Stimulated activated CD8-positive, alpha-beta memory T cell treated with anti-CD3 and anti-CD28 coated beads, Interleukin-12 subunit alpha, Interleukin-12 subunit beta, amount 100 ng/mL, for 24 hours (primary cell): ENCODE measurements at regions not wholly inside any gene's neighbourhood (a gene's known extent, or its start where the extent isn't known, plus 50 kb on each side); places are given as distances from the start of the nearest gene placed in this dataset.

Experiments
- DNase-seq: peaks from one replicate; pipeline ENCODE4 v3.0.0-alpha.2; 2020; ENCODE audit errors: extremely low read depth

DNA sequence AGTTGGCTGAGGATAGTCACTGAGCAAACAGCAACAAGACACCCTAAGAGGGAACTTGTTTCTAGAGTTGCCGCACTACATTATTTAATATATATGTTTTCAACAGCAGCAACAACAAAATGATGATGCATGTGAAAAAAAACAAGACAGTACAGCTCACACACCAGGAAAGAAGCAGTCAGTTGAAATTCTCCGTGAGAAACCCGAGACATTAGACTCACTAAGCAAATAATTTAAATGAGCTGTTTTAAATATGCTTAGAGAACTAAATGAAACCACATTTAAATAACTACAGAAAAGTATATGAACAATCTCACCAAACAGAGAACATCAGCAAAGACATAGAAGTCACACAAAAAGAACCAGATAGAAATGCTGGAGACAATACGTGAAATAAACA is 426.3 kb upstream of the PFKP start:
- DNase-seq, result no peak

DNA sequence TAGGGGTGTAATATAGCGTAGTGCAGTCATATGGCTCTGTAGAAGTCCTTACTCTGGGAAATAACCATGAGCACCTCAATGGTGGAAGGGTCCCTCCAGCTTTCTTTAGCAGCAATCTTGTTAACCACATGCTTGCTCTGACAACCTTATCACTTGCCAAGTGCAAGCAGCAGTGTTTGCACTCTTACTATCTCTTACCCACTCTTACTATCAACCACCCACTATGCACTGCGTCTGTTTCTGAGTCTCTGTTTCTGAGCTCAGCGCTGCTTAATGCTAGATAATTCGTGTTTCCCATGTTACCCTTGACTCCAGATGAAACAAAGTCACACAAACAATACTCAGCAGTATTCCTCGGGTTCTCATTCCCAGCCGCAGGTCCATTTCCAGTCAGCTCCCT is 433.7 kb upstream of the PFKP start:
- DNase-seq, result no peak

DNA sequence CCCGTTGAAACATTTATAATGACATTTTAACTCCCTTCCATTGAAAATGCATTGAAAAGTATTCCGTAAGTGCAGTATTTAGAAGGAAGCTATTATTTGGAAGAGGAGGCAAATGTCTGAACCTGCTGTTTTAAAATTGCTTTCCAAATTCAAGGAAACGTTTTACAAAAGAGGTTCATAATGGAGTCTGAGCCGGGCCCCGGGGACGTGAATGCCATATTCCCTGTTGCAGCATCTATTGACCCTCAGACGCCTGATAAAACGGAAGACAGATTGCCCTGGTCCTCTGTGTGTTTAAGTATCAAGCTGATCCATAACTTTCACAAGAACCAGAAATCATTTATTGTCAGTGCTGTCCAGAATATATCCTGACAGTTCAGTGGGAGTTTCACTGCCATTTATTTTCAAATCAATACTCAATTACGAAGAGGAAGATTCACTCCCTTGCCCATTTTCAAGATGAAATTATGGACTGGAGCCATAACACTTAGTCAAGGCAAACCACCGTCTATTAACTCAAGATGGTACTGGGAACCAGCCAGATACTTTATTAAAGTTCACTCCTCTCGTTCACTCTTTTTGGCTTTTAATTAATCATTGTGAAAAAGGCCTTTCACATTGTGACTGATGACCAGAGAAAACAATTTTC is 435.7 kb upstream of the PFKP start:
- no peak for DNase-seq

DNA sequence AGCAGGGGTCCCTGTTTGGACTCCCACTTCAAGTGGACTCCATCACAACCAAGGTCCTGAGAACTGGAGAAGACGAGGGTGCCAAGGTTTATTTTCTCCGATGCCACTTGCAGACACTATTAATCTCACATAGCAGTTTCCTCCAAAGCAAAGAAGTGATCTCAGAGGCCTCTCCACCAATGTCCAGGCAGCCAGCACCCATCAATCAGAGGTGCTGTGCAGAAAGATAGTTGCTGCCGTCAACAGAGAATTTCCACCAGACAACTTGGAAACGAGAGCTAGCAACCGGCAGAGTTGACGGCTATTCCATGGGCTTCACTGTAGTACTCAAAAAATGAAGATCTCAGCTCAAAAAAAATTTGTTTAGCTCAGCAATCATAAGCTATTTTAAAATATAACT is 438.6 kb upstream of the PFKP start:
- no peak for DNase-seq

DNA sequence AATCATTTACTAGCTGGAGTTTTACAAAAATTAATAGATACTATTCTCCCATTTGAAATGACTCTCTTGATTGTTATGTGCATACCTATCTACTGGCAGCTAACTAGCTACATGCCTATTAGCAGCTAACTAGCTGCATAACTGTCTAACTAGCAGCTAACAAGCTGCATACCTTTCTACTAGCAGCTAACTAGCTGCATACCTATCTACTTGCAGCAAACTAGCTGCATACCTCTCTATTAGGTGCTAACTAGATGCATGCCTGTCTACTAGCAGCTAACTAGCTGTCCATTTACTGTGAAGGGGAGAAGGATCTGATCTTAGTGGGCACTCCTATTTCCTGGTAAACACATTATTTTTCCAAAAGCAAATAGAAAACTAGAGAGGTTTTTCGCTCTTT is 439.4 kb upstream of the PFKP start:
- no peak for DNase-seq

DNA sequence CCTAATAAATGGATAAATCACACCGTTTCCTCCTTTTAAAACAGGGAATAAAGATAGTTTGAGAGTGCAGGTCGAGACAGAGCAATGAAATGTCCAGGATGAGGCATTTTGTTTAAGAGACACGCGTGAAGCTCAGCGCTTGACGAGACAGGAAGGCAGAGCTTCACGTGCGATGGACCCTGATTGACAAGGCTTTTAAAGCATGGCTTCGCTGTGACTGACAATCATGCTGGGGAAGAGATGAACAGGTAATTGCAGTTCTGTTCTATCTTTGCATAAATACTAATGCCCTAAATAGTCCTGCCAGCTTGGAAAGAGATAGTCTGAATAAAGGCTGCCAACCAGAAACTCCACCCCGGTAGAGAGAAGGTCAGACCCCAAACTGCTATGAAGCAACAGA is 442.3 kb upstream of the PFKP start:
- DNase-seq, result no peak

DNA sequence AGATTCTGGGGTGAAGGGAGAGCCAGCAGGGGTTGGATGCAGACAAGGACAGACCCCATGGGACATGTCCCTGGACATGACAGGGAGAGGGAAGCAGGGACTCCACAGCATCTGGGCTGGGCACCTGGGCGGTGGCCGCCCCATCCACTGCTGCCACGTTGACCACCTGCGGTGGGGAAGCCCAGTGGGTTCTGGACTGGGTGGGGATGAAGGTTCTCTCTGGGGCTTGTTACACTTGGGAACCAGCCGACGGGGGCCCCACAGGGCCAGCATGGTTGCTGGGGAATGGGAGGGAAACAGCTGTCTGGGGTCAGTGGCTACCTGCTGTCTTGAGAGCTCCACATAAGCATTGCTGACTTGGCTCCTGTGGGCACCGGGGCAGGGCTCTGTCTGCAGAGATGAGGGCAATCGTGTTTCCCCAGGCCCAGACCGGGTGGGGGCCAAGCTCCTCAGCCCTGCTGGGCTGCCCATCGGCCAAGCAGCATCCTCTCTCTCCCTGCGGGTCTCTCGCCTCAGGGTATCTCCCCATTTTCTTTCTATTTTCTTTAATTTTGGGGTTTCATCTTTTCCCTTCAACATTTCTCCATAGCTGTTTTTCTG is 443.6 kb upstream of the PFKP start:
- DNase-seq, result no peak

DNA sequence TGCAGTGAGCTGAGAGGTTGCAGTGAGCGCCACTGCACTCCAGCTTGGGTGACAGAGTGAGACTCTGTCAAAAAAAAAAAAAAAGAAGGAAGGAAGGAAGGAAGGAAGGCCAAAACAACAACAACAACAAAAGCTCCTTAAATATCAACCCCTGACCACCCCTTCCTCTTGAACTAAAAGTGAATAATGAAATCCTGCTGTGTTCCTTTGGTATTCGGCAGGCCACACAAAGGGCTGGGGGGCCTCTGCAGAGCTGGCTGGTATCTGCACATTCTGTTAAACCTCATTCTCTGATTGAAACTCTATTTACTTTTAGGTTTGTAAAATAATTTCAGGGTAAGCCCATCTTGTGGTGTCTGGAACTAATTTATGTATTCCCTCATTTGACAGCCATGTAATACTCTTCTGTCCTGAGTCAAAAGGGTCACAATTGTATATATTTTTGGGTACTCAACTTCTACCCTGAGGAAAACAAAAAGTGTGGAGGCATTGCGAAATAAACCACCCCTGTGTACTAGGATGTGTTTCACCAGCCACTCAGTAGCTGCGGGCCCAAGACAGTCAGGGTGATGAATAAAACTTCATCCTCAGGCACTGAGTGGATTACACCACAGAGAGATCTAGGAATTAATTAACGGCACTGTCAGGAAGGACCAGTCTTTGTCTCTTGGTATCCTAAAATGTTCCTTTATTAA is 446.4 kb upstream of the PFKP start:
- DNase-seq, result no peak

DNA sequence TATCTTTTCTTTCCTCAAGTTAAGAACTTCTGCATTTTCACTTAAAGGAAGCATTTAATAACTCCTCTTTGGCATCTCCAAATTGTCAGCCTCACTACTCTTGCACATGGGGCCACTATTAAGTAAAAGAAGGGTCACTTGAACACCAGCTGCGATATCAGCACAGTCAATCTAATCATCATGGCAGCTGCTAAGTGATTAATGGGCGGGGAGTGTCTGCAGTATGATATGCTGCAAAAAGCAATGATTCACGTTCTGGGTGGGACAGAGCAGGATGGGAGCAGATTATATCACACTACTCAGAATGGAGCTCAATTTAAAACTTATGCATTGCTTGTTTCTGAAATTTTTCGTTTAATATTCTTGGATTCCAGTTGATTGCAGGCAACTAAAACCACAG is 447.4 kb upstream of the PFKP start:
- DNase-seq, result no peak

DNA sequence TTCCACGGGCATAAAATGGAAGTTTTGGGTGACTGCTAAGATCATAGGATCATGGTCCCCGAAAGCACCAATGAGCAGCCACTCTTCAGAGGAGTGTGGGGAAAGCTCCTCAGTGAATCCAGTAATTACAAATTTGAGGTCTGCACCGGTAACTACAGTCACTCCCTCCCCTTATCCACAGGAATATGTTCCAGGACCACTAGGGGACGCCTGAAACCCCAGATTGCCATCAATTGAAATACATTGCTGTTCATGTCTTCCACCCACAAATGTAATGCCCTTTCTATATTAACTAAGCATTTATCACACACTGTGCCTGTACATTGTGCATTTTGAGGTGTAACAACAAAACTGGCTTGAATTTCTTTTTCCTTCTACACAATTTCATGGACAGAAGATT is 447.9 kb upstream of the PFKP start:
- DNase-seq, result no peak

DNA sequence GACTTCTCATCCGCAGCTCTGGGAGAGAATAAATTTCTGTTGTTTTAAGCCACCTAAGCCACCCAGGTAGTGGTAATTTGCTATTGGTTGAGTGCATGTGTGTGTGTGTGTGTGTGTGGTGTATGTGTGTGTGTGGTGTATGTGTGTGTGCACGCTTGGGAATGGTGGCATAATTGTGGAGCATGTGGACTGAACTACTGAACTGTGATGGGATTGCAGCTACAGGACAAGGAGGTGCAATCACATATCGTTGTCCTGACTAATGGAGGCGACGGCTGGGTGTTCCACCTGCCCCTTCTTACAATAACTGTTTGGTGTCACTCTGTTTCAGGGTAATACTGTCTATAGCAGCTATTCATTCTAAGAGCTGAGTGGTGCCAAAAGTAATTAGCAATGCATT is 448.7 kb upstream of the PFKP start:
- no peak for DNase-seq

DNA sequence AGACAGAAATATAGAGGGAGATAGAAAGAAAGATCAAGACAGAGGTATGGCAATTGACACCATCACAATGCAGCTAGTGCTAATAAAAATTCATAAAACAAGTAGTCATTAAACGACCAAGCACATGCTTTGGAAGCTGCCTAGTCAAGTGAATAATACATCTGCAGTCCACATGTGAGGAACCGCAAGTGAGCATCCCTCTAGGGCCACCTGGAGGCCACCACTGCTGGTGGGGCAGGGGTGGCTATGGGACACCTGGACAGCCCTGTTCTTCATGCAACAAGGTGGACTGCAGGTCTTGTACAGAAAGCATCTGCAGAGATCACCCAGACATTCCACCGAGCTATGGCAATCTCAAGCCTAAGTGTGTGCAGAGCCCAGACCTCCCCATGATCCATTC is 451.1 kb upstream of the PFKP start:
- no peak for DNase-seq

DNA sequence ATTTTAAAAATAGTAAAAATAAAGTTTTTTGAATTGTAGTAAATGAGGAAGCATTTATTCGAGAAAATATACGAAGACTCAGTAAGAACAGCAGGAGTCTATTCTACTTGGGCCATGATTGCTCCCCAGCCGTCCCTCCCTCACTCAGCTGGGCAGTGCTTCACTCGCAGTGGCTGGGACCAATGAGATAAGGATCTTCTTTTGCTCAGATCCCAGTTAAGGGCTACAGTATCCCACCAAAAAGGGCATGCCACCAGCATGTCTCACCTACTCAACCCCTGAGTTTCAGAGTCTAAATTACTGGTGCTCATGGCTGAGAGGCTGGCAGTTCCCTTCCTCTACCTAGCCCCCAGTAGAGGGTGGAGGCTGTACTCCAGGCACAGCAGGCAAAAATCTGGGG is 455.7 kb upstream of the PFKP start:
- DNase-seq, result no peak

DNA sequence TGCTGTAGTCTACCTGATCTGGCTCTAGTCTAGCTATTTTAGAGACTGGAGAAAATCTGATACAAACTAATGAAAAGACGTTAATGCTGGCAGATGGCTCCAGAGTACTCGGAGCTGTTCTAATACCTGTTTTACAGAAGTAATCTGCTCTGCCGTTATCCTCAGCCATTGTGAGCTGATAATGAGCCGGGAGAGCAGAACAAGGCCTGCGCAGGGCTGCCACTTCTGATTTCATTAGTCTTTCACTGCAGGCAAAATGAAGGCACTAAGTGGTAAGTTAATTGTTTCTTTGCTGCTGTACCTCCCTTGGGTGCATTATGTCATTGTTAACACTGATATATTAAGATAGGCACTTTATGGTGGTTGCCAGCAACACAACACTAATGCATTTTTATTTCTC is 456.4 kb upstream of the PFKP start:
- DNase-seq, result no peak

DNA sequence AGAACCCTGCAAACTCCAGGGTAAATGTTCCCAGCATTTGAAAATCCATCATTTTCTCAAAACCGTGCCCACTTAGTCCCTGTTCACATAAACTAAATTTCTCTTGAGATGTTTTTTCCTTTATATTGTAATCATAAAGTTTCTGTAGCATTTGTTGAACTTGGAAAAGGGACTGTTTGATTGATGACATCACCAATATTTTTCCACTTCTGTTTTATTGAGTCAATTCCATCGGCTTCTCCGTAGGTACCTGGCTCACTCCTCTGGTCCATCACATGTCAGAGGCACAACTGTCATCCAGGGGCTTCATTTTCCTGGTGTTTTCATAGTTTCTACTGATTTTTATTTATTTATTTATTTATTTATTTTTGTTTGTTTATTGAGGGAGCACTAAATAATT is 462.5 kb upstream of the PFKP start:
- no peak for DNase-seq

DNA sequence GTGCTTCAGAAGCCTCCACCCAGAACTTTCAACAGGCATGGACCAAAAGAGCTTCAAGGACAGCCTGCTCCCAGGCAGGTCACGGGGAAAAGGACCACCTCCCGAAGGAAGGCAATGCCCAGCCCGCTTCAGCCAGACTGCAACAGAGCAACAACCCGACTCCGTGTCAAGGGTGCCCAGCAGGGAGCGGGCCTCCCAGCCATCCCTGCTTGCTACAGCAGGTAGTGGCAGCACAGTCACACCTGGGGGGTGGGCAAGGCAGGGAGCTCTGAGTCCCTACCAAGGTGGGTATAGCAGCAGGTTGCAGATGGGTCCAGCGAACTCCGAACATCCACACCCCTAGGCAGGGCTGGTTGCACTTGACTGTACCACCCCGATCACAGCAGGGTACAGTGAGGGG is 467.8 kb upstream of the PFKP start:
- no peak for DNase-seq

DNA sequence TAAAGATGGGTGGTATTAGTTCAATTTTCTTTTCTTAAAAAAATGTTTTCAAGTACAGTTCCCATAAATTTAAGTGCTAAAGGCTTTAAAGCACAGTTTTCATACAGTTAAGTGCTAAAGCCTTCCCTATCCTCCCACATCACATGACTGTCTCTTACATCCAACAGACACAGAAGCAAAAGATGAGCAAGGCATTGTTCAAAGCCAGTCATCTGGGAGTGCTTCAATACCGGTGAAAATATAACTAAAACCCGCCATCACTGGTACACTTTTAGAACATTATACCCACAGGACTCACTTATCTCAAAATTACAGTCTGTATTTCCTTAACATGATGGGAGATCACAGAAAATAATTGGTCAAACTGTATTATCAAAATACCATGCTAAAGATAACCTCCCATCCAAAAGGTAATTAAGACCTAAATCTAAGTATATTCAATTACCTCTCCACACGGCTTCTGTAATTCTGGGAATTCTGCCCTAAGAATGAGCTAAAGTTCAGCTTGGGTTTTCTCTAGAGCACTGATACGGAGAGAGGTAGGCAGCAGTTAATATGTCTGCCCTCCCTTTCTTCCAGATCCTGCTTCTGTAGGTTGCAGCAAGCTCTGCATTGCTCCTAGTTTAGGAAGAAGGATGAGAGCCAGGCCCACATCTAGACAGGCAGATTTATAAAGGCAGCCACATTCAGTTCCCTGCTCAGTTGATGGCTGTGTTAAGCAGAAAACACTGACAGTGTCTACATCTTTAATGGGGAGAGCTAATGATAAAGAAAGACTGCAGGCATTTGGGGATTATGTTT is 474.8 kb upstream of the PFKP start:
- no peak for DNase-seq

DNA sequence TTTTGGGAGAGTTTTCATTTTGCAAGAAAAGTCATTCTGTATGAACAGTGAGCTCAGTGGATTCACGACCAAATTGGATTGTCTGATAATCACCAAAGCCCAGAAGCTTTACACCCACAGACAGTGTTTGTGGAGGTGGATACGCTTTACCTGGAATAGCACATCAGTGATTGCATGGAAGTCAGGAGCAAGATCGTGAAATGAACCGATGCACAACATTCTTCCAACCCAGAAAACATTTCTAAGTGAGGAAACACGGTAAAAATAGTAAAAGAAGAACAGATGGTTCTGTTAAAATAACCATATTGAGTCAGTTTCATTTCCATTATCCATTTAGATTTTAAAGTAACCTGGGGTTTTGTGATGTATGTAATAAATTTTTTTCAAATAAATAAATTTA is 478.2 kb upstream of the PFKP start:
- DNase-seq, result no peak

DNA sequence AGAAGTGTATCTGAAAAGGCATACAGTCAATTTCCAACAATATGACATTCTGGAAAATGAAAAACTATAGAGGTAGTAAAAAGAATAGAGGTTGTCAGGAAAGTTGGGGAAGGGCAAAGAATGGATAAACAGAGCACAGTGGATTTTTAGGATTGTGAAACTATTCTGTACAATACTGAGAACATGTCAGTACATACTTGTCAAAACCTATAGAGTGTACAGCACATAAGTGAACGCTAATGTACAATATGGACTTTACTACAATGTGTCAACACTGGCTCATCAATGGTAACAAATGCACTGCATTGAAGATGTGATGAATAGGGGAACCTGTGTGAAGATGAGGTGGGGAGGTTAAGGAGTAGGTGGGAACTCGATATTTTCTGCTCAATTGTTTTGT is 483.0 kb upstream of the PFKP start:
- no peak for DNase-seq

DNA sequence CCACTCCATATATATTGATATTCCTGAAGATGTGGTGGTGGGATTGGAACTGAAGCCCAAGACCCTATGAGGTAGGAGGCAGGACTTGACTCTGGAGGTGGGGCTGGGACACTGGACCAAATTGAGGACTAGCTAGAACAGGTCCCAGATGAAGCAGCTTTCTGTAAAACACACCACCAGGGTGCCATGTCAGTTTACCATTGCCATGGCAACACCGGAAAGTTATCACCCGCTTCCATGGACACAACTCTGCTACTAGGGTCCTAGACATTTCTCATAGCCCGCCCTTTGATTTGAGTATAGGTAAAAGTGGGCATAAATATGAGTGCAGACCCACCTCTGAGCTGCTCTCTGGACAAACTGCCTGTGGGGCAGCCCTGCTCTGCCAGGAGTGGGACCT is 490.5 kb upstream of the PFKP start:
- DNase-seq, result no peak

DNA sequence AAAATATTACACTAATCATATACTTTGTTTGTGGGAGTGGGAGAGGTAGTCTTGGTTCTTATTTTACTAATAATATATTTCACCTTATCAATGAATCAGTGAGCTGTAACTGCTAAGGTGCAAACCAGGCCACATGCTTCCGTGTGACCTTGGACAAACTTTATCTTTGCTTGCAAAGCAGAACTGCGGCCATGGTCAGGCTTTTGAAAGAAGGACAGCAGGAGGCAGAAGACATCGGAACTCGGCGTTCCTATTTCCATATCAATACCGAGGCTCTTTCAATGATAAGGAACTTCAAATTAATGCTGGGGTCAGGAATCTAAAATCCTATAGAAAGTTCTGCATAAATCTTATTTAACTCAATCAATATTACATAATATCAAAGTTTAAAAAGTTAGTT is 491.9 kb upstream of the PFKP start:
- DNase-seq, result no peak

DNA sequence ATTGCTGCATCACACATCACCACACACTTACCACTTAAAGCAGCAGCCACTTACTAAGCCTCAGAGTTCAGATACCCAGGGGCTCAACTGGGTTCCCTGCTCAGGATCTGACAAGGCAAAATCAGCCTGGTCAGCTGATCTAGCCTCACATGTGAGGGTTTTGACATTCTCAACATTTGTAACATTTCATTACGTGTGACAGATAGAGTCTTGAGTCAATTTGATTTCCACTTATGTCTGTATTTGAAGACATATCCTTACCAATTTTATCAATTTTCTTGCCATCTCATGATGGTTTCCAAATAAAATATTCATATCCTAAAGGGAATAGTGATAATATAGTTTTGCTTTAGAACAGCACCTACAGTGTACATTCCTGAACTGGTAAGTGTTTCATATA is 494.7 kb upstream of the PFKP start:
- DNase-seq, result no peak

DNA sequence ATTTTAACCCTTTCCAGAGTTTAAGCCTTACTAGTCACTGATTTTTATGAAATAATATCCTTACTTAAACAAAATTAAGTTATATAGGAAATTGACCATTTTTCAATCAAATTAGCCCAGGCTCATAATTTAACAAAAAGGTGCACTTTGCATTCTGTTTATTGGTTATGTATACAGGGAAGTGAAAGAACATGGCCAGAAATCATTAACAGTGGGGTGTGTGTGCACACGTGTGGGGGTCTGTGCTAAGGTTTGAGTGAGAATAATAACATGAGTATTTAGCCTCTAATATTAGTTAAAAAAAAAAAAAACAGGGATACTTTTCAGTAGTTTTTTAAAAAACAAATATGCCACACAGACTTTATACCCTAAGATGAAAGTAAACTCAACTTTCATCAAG is 510.5 kb upstream of the PFKP start:
- no peak for DNase-seq
